Retinal pigment epithelial cell (primary cell): ENCODE measurements at regions not wholly inside any gene's neighbourhood (a gene's known extent, or its start where the extent isn't known, plus 50 kb on each side); places are given as distances from the start of the nearest gene placed in this dataset.

Experiments
- DNase-seq: peaks from one replicate; pipeline ENCODE4 v3.0.0-alpha.2; 2010; ENCODE audit warnings: low read depth
- H3K4me3 ChIP-seq: 2 replicates; pipeline ENCODE4 v1.5.1; 2011; ENCODE audit warnings: mild to moderate bottlenecking, low read length, control low read depth, moderate library complexity
- TF ChIP-seq, protein P1 (sequence below): conservative IDR thresholded peaks from 2 replicates; pipeline ENCODE4 v1.5.1; 2011; ENCODE audit warnings: low read depth, low read length, control low read depth, inconsistent platforms

- TF ChIP-seq, protein P1, sequence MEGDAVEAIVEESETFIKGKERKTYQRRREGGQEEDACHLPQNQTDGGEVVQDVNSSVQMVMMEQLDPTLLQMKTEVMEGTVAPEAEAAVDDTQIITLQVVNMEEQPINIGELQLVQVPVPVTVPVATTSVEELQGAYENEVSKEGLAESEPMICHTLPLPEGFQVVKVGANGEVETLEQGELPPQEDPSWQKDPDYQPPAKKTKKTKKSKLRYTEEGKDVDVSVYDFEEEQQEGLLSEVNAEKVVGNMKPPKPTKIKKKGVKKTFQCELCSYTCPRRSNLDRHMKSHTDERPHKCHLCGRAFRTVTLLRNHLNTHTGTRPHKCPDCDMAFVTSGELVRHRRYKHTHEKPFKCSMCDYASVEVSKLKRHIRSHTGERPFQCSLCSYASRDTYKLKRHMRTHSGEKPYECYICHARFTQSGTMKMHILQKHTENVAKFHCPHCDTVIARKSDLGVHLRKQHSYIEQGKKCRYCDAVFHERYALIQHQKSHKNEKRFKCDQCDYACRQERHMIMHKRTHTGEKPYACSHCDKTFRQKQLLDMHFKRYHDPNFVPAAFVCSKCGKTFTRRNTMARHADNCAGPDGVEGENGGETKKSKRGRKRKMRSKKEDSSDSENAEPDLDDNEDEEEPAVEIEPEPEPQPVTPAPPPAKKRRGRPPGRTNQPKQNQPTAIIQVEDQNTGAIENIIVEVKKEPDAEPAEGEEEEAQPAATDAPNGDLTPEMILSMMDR, result no peak
- H3K4me3 ChIP-seq, result no peak overlapping the region
- DNase-seq, result no peak
These were observed 479.8 kb downstream of the NUP35 start for GRCh38 chr2:183604065-183604464.

DNA sequence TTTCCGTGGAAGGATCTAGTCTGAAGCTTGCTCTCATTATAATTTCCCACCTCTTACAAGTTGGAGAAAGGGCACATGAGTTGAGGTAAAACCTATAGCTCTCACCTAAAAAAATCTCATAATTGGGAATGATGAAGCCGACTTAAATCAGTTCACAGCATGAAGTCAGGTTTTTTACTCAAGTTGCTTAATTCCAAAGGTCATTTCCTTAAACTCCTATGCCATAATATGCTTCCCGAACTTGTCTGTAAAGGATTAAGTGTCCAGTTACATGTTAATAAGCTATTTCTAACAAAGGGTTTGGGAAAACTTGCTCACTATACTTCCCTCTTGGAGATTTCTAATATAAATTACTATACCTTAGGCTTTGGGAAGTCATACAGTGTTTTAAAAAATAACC, 481.2 kb downstream of the NUP35 start:
- DNase-seq, result no peak
- TF ChIP-seq, protein P1, result no peak
- no peak overlapping the region for H3K4me3 ChIP-seq

- TF ChIP-seq, protein P1, result no peak
These were observed 481.9 kb downstream of the NUP35 start for GRCh38 chr2:183606022-183606717.

DNA sequence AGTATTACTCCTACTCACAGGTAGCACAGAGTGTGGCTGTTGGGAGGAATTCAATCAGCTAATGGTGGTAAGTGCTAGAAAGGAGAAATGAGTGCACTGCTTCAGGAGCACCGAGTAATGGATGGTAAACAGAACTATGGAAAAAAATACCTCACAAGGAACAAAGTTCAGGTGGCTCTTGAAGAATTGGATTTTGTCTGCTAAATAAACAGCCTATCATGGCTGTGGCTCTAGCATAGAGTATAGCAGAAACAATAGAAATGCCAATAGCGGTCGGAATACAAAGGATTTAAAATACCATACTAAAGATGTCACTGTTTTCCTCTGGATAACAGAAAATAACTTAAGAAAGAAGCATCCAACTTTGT, 482.5 kb downstream of the NUP35 start:
- TF ChIP-seq, protein P1, result no peak
- no peak overlapping the region for H3K4me3 ChIP-seq
- no peak for DNase-seq

More at GRCh38 chr2:183606022-183606717, 481.9 kb downstream of the NUP35 start:
- no peak for DNase-seq
- no peak overlapping the region for H3K4me3 ChIP-seq

GRCh38 chr2:183607995-183608394, 483.8 kb downstream of the NUP35 start:
- TF ChIP-seq, protein P1, result no peak
- no peak for DNase-seq
- no peak overlapping the region for H3K4me3 ChIP-seq

DNA sequence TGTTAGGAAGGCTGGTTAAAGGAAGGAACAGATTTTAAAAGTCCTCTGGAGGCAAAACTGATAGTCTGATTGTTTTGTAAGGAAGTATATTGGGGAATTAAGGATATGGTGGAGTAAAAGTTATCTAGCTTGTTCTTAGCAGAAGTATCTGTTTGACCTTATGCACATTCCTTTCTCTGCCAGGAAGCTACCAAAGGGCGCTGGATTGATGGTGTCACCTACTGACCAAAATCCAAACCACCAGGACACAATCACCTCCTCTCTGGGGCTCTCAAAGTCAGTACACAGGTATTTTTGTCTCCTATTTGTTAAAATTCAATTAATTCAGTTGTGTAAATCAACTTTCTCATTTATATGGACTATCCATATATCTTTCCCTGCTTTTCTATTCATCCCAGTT, 484.5 kb downstream of the NUP35 start:
- TF ChIP-seq, protein P1, result no peak
- no peak overlapping the region for H3K4me3 ChIP-seq
- DNase-seq, result no peak

DNA sequence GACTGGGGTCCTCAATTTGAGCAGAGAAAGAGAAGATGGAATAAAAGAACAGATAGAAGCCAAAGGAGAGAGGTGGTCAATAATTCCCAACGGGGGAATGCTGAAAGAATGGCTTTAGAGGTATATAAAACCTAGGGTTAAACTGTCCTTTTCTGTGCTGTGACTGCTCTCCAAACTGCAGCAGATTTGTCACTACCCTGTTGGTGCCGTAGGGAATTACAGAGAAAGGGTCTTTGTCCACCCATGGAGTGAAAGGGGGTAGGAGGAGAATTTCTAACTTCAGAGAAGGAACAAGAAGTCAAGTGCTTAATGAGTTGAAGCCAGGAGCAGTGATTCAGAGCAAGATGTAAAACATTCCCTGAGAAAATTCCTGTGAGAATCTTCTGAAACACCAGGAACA, 486.5 kb downstream of the NUP35 start:
- H3K4me3 ChIP-seq, result no peak overlapping the region
- TF ChIP-seq, protein P1, result peak; percentile 11
- DNase-seq, result no peak
